Stimulated activated CD4-positive, alpha-beta T cell treated with anti-CD3 and anti-CD28 coated beads, Interleukin-4, amount 100 ng/mL, for 1 hour (primary cell): ENCODE measurements at regions not wholly inside any gene's neighbourhood (a gene's known extent, or its start where the extent isn't known, plus 50 kb on each side); places are given as distances from the start of the nearest gene placed in this dataset.
"Not testable (repeated sequence)": the region's sequence is repeated elsewhere in the genome, so short reads cannot be mapped to it uniquely, and the experiment has no call there.

Experiments
- DNase-seq: peaks from one replicate; pipeline ENCODE4 v3.0.0-alpha.2; 2020

GRCh38 chr10:36840788-36841187, 284.6 kb upstream of the ANKRD30A start:
- no peak for DNase-seq

- no peak for DNase-seq
Measured at GRCh38 chr10:36837416-36837815, 288.0 kb upstream of the ANKRD30A start.

- no peak for DNase-seq
Measured at GRCh38 chr10:36819781-36820180, 305.6 kb upstream of the ANKRD30A start.

- no peak for DNase-seq
Measured at GRCh38 chr10:36817898-36818297, 307.5 kb upstream of the ANKRD30A start.

- DNase-seq: no peak
Measured at GRCh38 chr10:36808625-36809362, 316.6 kb upstream of the ANKRD30A start.

GRCh38 chr10:36803229-36803628, 322.2 kb upstream of the ANKRD30A start:
- no peak for DNase-seq

- no peak for DNase-seq
Measured at GRCh38 chr10:36802490-36803153, 322.8 kb upstream of the ANKRD30A start.

- DNase-seq: no peak
Measured at GRCh38 chr10:36801660-36802059, 323.7 kb upstream of the ANKRD30A start.

GRCh38 chr10:36794981-36795380, 330.4 kb upstream of the ANKRD30A start:
- no peak for DNase-seq

GRCh38 chr10:36789974-36790373, 335.4 kb upstream of the ANKRD30A start:
- no peak for DNase-seq

- DNase-seq: no peak
Measured at GRCh38 chr10:36788152-36788551, 337.2 kb upstream of the ANKRD30A start.

- DNase-seq: no peak
Measured at GRCh38 chr10:36783400-36783799, 342.0 kb upstream of the ANKRD30A start.

- DNase-seq: no peak
Measured at GRCh38 chr10:36781570-36781969, 343.8 kb upstream of the ANKRD30A start.

GRCh38 chr10:36780158-36780557, 345.2 kb upstream of the ANKRD30A start:
- DNase-seq: no peak

- DNase-seq: no peak
Measured at GRCh38 chr10:36779238-36779846, 346.1 kb upstream of the ANKRD30A start.

GRCh38 chr10:36778651-36779050, 346.7 kb upstream of the ANKRD30A start:
- DNase-seq: no peak

- DNase-seq: no peak
Measured at GRCh38 chr10:36773652-36774051, 351.7 kb upstream of the ANKRD30A start.

GRCh38 chr10:36771725-36772124, 353.7 kb upstream of the ANKRD30A start:
- DNase-seq: no peak

- DNase-seq: not testable (repeated sequence)
Measured at GRCh38 chr10:36769741-36770140, 355.7 kb upstream of the ANKRD30A start.

- DNase-seq: no peak
Measured at GRCh38 chr10:36766940-36767339, 358.5 kb upstream of the ANKRD30A start.

- DNase-seq: no peak
Measured at GRCh38 chr10:36766415-36766810, 359.0 kb upstream of the ANKRD30A start.

- DNase-seq: no peak
Measured at GRCh38 chr10:36765782-36766414, 359.5 kb upstream of the ANKRD30A start.

- no peak for DNase-seq
Measured at GRCh38 chr10:36764823-36765222, 360.6 kb upstream of the ANKRD30A start.

- DNase-seq: no peak
Measured at GRCh38 chr10:36761121-36761520, 364.3 kb upstream of the ANKRD30A start.
